Ureter (tissue), 1 donor: ENCODE measurements at regions not wholly inside any gene's neighbourhood (a gene's known extent, or its start where the extent isn't known, plus 50 kb on each side); places are given as distances from the start of the nearest gene placed in this dataset.
A peak's percentile ranks its signal among the peaks of the same experiment; 100 is the strongest.

Experiments
- DNase-seq: peaks from one replicate; pipeline ENCODE4 v3.0.0-alpha.2; 2020; ENCODE audit warnings: low spot score
- donor health status: DM: yes; HTN: yes; CAD: no.

DNA sequence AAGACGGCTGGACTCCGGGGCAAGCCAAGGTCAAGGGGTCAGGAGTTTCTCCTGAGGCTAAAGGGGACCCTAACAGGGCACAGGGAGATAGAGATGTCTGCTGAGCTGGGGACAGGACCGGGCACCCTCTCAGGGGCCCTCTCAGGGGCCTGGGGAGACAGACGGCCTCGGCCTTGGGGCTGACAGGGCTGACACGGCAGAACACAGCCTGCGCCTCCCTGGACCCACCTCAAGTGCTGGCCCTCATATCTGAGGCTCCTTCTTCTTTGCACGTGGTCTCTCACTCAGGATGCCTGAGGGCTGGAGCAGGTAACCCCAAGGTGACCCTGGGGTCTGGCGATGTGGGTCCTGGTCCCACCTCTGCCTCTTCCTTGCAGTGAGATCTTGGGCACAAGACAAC is 186.9 kb upstream of the TNRC6C start:
- DNase-seq, result no peak

DNA sequence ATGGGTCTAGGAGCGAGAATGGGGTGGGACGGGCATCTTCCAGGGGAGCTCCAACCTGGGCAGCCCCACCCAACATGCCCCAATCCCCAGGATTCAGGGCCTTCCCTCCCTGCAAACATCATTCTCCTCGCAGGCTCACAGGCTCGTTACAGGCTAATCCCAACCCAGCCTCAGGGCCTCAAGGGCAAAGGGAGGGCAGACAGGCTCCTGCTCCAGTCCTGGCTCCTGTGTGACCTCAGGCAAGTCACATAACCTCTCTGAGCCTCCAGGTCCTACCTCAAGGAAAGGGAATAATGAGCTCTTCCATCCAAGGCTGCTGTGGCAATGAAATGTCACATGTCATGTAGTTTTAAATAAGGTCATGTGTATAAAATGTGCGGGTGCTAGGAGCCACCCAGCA is 186.5 kb upstream of the TNRC6C start:
- no peak for DNase-seq

DNA sequence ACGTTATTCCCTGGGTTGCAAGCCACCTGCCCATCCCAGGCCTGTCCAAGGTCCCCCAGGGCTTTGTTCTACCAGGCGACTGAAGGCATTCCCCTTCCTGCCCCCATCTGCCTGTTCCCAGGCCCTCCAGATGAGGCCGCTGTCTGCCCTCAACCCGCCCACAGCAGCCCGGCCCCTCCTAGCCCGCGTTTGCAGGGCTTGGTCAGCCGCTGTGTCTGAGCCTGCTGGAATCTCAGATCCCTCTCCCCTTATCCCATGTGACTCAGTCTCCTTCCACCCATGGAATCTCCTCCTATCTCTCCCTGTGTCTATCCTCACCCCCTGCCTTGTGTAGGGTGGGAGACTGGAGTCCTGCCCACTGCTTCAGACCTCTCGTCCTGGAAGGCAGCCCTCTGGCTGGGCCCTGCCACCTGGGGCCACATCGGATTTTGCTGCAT is 186.0 kb upstream of the TNRC6C start:
- peak; percentile 64 for DNase-seq

DNA sequence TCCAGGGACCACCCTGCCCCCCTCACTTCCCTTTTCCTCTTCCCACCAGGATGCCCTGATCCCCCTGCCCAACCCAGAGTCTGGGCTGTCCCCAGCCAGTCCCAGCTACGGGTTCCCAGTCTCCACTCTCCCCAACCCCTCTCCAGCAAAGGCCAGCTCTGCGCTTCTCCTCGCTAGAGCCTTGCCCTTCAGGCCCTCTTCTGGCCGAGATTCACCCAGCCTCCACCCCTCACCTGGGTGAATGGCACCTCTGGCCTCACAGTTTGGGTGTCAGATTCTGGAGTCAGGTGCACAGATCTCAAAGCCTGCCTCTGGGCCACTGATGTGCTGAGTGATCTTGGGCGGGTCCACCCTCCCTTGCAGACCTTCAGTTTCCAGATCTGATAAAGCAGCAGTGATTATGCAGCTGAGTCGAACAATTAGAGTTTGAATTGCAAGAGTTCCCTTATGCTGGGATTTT is 185.6 kb upstream of the TNRC6C start:
- DNase-seq, result no peak

DNA sequence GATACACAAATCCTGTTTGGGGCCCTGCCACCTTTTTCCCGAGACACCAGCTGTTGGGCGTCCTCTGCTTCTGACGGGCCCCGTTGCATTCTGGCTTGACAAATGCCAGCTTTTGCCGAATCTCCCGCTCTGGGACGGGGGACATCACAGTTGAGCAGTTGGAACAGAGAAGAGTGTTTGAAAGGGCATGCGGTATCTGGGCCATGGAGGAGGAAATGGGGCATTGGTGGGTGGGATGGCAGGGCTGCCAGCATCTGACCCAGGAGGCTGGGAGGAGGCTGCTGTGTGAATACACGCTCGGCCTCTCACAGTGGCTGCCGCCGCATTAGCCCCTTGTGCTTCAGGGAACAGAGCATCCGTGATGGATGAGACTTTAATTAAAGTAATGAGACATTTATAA is 184.3 kb upstream of the TNRC6C start:
- no peak for DNase-seq

DNA sequence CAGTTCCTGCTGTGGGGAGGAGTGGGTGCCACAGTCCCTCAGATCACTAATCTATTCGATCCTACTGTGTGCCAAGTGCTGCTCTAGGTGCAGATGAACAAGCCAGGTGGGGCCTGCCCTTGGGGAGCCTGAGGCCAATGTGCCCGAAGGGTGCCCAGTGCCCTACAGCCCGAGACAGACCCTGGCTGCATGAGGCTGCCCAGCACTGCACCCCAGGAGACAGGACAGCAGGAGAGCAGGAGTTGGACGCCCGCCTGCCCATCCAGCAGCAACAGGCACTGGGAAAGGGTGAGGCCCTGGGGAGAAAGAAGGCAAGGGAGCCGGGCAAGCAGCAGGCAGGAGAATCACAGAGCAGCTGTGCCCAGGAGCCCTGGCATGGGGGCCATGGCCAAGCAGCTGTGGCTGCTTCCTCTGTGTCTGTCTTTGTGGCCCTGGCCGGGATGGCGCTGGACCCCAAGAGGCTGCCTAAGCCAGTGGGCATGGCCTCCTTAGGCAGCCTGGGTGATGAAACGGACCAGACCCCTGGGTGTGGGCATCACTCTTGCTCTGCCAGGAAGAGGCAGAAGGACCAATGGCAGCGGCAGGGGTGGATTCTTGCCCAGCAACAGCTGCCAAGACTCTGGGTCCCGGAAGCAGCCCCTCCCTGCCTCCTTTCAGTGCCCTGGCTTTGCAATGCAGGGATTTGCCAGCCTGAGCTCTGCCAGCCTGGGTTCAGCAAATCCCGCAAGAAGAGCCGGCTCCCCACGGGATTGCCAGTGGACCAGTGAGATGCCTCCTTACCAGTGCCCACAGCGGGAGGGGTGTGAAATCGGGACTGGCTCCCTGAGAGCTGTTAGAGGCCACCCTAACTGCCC is 179.6 kb upstream of the TNRC6C start:
- peak; percentile 76 for DNase-seq

DNA sequence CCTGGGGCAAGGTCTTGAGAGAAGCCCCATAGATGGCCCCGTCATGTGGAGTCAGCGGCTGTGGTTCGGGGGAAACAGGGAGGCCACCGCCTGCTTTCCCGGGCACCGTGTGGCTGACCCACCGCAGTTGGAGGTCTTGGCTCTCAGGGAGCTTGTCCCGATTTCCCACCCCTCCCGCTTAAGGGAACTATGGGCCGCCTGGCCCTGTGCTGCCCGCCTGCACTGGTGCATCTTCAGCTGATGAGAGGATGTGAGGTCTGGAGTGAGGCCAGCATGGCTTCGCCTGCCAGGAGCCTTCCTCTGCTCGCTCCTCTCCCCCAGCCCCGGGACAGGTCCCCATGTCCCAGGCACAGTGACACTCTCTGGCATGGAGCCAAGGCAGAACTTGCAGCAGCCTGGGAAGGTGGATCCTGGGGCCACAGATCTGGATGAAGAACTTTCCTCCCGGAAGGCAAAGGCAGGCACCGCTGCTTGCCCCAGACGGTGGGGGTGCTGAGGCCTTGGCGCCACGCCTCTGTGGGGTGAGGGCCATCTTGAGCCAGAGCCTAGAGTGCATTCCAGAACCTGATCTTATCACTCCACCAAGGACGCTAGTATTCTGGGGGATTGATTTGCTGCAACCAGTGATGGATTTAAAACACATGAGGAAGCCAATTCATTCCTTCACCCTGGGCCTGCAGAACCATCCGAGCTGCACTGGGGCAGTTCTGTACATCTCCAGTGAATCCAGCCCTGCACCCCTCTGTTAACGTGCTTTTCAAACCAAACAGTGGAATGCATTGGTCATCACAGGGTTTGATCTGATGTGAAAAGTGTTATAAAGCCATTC is 178.6 kb upstream of the TNRC6C start:
- DNase-seq, result peak; percentile 64

DNA sequence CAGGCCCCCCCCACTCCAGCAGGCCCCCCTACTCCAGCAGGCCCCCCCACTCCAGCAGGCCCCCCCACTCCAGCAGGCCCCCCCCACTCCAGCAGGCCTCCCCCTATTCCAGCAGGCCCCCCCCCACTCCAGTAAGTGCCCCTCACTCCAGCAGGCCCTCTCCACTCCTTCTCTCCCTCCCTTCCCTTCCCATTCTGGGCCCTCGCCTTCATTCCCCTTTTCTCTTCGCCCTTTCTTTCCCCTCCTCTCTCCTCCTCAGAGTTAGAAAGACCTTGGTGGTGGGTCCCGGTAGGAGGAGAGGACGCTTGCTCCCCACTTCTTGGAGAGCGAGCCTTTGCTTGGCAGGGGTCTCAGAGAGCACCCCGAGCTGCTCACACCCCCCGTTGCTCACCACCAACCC is 177.0 kb upstream of the TNRC6C start:
- no peak for DNase-seq

DNA sequence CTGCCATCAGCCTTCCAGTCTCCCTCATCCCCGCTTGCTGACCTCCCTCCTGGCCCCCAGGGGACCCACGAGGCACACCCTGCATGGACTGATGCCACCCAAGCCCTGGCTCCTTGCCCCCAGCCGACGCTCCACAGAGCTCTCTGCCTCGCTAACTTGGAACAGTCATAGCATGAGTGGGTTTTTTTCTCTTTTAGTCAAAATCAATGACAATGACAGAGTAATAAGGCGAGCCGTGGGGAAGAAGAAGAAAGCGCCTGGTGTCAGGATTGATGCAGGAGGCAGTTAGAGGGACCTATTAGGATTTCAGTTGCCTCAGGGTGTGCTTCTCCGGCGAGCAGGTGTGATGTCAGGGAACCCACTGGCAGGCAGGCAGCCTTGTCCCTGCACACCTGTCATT is 176.3 kb upstream of the TNRC6C start:
- no peak for DNase-seq

DNA sequence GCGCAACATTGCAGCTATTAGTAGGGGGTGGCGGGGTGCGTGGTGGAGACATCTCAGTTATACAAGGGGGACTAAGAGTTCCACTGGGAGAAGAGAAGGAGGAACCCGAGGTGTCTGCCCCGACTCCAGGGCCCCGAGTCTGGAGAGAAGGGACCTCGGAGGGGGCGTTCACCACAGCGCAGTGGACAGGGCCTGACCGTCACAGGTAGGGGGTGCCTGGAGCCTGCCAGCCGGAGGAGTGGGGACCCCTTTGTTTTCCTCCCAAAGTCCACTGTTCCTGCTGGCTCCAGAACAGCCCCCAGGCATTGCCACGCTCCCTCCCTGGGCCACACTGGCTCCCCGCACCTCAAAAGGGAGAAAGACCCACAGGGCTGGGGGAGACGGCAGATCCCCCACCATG is 175.9 kb upstream of the TNRC6C start:
- DNase-seq, result no peak

DNA sequence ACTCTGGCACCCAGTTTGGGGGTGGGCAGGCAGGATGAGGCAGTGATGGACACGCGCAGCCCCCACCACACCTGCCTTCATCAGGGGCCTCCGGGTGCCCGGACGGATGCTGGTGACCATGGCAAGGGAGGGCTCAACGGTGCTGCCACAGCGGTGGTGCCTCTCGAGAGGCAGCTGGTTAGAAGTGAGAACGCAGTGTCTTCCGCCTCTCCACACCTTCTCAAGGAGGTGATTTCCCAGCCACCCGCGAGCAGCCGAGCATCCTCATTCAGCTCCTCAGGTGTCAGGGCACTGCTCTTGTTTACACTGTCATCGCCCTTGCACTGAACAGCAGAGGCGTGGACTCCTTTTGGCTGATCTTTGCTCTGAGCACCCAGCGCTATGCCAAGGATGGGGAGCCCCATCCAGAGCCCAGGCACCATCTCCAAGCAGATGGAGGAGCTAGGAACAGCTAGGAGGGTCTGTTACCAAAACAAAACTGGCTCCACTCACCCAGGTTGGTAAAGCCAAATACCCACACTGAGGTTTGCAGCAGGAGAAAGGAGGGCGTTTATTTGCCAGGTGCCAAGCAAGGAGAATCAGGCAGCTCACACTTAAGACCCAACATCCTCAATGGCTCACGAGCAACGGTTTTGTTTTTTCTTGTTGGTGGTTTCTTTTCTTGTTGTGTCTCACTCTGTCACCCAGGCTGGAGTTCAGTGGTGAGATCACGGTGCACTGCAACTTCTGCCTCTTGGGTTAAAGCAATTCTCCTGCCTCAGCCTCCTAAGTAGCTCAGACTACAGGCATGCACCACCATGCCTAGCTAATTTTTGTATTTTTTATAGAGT is 174.3 kb upstream of the TNRC6C start:
- DNase-seq, result no peak

DNA sequence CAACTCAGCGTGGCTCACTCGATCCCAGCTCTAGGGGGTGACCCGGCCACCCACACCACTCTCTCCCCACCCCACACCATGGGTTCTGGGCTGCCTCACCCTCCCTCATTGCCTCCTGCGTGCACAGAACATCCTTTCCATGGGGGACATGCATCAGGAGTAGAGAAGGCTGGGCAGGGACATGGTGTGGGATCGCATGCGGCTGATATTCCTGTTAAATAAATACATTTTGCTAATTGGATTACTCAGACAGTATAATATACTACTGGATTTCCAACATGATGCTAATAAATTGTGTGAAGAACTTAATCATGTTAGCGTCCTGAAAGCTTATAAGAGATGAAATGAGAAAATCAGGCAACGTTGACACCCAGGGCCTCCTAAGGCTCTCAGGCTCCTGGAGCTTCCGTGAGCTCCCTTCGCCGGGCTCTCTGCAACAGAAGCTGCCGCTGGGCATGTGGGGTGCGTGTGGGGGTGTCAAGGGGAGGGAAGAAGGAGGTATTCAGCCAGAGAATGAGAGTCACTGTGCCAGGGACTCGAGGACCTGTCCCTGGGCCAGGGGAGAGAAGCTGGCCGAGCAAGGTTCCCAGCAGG is 173.1 kb upstream of the TNRC6C start:
- DNase-seq, result no peak

DNA sequence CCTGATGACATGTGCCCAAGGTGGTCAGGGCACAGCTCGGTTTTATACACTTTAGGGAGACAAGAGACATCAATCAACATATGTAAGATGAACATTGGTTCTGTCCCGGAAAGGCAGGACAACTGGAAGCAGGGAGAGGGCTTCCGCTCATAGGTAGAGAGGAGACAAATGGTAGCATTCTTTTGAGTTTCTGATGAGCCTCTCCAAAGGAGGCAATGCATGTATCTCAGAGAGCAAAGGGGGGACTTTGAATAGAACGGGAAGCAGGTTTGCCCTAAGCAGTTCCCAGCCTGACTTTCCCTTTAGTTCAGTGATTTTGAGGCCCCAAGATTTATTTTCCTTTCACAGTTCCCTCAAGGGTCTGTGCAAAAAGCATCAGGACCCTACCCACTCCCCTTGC is 172.4 kb upstream of the TNRC6C start:
- no peak for DNase-seq

DNA sequence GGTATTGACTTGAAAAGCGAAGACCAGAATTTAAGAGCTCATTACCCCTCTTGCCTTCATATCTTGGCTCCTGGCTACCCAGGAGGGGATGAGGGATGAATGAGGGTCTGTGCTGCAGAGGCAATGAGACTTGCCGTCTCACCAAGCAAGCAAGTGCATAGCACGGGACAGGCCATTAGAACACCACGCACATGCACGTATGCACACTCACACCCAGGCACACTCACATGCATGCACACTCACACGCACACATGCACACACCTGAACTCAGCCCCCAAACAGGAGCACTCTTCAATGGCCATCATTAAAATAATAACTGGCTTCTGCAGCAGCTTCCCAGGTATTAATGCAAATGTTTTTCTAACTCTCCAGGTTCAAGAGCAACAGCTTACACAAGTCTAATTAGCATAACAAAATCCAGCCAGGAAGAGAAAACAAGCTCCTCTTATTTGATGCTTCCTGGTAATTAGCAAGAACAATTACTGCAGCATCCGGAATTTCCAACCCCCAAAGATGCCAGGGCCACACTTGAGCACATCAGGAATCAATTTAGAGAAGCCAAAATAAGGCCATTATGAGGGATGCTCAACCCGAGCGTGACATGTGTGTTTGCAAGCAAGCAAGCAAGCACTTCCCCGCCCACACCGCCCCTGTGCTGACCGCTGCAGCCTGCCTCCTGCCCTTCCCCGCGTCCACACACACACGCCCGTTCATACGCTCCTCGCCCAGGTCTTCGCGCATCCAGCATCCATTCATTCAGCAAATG is 171.6 kb upstream of the TNRC6C start:
- DNase-seq, result no peak

DNA sequence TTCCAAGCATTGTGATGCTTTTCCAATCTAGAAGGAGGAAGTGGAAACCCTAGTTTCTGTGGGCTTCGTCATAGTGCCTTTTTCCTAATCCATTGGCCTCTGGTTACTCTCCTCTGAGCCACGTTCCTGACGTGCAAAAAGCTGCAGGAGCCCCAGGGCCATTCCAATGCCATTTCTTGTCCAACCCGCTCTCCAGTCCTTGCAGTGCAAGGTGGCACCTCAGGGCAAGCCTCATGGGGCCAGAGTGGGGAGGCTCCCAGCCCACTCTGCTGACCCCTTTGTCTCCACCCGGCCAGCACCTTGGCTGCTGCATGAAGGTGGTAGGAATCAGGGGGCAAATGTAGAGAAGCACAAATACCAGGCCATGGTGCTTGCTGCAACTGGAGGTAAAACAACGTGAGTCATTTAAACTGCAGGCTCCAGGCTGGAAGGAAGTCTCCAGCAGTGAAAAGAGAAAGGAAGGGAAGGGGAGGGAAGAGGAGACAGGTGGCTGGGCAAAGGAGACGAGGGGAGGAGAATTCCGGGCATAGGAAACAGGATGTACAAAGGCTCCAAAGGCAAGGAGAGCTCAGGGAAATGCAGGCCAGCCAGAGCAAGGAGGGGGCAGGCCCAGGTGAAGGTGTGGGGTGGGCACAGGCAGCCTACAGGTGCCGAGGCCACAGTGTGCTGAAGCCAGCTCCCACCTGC is 168.2 kb upstream of the TNRC6C start:
- DNase-seq, result no peak

DNA sequence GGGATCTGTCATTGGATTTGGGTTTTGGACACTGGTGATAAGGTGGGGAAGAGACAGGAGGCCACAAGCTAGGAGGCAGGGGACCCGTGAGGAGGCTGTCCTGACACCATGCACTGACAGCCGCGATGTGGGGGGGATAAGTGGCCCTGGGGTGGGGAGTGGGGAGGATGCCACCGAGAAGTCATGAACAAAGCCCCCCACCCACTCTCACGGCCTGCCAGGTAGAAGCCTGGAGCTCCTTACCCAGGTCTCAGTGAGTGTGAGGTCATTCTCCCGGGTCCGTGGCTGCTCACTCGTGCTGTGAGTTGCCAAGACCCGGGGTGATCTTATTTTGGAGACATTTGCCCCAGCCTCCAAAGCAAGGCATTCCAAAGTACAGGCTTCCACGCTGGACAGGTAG is 165.9 kb upstream of the TNRC6C start:
- DNase-seq, result no peak

DNA sequence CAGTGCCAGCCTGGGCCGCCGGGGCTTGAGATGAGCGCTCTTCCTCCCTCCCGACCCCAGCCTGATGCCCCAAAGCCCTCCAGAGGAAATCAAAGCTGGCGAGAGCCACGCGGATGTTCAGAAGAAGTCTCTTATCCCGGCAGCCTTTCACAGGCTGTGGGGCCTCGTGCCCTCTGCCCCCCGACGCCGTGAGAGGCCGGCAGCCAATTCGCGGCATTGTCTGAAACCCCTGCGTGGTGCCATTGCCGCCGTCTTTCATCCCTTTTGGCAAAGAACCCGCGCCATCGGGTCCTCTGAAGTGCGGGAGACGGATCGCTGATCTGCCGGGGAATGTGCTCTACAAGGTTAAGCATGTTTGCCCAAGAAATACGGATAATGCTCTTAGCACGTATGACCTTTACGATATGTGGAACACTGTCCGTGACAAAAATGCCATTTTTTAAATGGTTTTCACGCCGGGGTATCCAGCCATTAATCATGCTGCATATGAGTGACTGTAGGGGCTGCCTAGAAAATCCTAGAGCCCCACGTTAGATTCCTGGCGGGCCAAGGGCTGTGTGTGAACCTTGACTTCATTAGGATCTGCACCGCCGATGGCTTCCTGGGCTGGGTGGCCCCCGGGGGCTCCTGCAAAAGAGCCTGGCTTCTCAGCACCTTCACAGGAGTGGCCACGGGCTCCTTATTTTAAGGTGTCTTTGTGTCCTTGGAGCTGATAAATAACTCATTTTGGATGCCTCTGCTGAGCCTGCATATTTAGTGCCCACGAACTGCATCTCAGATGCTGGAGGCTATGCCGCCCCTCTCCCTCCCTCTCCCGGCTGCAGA is 165.1 kb upstream of the TNRC6C start:
- DNase-seq, result no peak

DNA sequence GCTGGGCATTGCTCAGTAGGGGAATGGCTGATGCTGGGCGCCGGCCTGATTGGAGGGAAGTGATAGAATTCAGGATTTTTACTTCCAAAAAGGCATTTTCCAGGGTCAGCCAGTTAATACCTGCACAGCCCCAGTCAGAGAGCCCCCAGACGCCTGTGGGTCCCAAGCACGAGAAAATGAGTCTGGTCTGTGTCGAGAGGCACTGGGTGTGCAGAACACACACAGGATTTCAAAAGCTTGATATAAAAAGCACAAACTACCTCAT is 164.6 kb upstream of the TNRC6C start:
- no peak for DNase-seq

DNA sequence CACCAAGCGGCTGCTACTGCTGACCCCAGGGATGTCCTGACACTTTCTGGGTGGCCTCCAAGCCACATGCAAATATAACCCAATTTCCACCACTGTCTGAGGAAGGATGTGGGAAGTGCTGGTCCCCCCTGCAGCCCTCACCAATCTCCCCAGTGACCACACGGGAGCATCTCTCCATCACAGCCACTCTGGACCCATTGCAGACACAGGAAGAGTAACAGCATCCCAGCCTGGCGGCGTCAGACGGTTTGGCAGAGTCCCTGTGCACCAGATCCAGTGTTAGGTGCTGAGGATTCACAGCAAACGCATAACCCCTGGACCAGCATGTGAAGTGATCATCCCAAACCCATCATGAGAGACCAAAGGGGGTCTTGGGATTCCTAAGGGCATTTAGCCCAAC is 163.7 kb upstream of the TNRC6C start:
- no peak for DNase-seq

DNA sequence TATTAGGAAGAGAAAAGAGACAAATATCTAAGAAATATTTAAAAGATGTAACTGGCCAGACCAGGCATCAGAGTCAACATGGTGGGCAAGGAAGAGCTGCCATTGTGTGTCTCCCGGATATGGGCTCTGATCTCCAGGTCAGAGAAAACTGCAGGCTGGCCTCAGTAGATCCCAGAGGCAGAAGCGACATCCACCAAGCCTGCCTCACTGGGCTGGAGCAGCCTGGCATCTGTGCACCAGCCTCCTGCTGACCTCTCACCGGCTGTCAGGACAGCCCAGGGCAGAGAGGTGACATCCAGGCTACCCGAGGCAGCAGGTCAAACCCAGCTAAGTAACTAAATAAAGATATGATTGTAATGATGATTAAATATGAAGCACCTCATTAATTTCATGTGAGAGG is 162.8 kb upstream of the TNRC6C start:
- no peak for DNase-seq
